Activated T-cell treated with anti-CD3 and anti-CD28 coated beads for 1 hour (primary cell): ENCODE measurements at regions not wholly inside any gene's neighbourhood (a gene's known extent, or its start where the extent isn't known, plus 50 kb on each side); places are given as distances from the start of the nearest gene placed in this dataset.
"Not testable (repeated sequence)": the region's sequence is repeated elsewhere in the genome, so short reads cannot be mapped to it uniquely, and the experiment has no call there.

Source experiments
- DNase-seq: peaks from one replicate; pipeline ENCODE4 v3.0.0-alpha.2; 2020; ENCODE audit warnings: low read depth

- no peak for DNase-seq
Measured at GRCh38 chr1:221575605-221576004, 166.3 kb downstream of the DUSP10 start.

GRCh38 chr1:221576268-221576667, 165.6 kb downstream of the DUSP10 start:
- DNase-seq: no peak

- no peak for DNase-seq
Measured at GRCh38 chr1:221583465-221583864, 158.4 kb downstream of the DUSP10 start.

- DNase-seq: not testable (repeated sequence)
Measured at GRCh38 chr1:221587013-221587412, 154.9 kb downstream of the DUSP10 start.

- DNase-seq: not testable (repeated sequence)
Measured at GRCh38 chr1:221591250-221591649, 150.6 kb downstream of the DUSP10 start.

GRCh38 chr1:221594576-221594975, 147.3 kb downstream of the DUSP10 start:
- DNase-seq: no peak

- DNase-seq: no peak
Measured at GRCh38 chr1:221598122-221598521, 143.8 kb downstream of the DUSP10 start.

- no peak for DNase-seq
Measured at GRCh38 chr1:221601166-221601565, 140.7 kb downstream of the DUSP10 start.

GRCh38 chr1:221602830-221603229, 139.1 kb downstream of the DUSP10 start:
- DNase-seq: no peak

- not testable (repeated sequence) for DNase-seq
Measured at GRCh38 chr1:221604390-221604789, 137.5 kb downstream of the DUSP10 start.

GRCh38 chr1:221604948-221605347, 136.9 kb downstream of the DUSP10 start:
- no peak for DNase-seq

- DNase-seq: no peak
Measured at GRCh38 chr1:221605569-221605968, 136.3 kb downstream of the DUSP10 start.

- no peak for DNase-seq
Measured at GRCh38 chr1:221606256-221606655, 135.6 kb downstream of the DUSP10 start.

- no peak for DNase-seq
Measured at GRCh38 chr1:221608835-221609320, 133.0 kb downstream of the DUSP10 start.

- no peak for DNase-seq
Measured at GRCh38 chr1:221611656-221612046, 130.2 kb downstream of the DUSP10 start.

- DNase-seq: no peak
Measured at GRCh38 chr1:221612047-221612777, 129.7 kb downstream of the DUSP10 start.

GRCh38 chr1:221620437-221621384, 121.2 kb downstream of the DUSP10 start:
- no peak for DNase-seq

GRCh38 chr1:221621683-221622082, 120.2 kb downstream of the DUSP10 start:
- DNase-seq: no peak

GRCh38 chr1:221622389-221622788, 119.5 kb downstream of the DUSP10 start:
- DNase-seq: no peak

GRCh38 chr1:221625026-221625425, 116.9 kb downstream of the DUSP10 start:
- DNase-seq: no peak

GRCh38 chr1:221626041-221626440, 115.8 kb downstream of the DUSP10 start:
- no peak for DNase-seq

GRCh38 chr1:221630236-221630635, 111.7 kb downstream of the DUSP10 start:
- DNase-seq: no peak

- no peak for DNase-seq
Measured at GRCh38 chr1:221631556-221631955, 110.3 kb downstream of the DUSP10 start.
